Smooth muscle cell (in vitro differentiated cells): ENCODE measurements at regions not wholly inside any gene's neighbourhood (a gene's known extent, or its start where the extent isn't known, plus 50 kb on each side); places are given as distances from the start of the nearest gene placed in this dataset.
A peak's percentile ranks its signal among the peaks of the same experiment; 100 is the strongest.

ENCODE experiments used
- DNase-seq: peaks from one replicate; lab custom pipeline; 2025; ENCODE audit not compliant: unreplicated experiment; lab: John Stamatoyannopoulos, UW
- H2AFZ ChIP-seq: fragments of 200-600 bp; sonication (generic); 2 replicates; pipeline ENCODE4 v1.6.0; 2016; ENCODE audit warnings: antibody characterized with exemption, low read depth, mild to moderate bottlenecking
- H3F3A ChIP-seq: fragments of 200-600 bp; sonication (generic); 2 replicates; pipeline ENCODE4 v1.6.0; 2017; ENCODE audit warnings: antibody characterized with exemption, low read depth
- H3K27ac ChIP-seq: fragments of 200-600 bp; sonication (generic); 2 replicates; pipeline ENCODE4 v1.5.1; 2016; ENCODE audit warnings: low read depth, mild to moderate bottlenecking
- H3K27me3 ChIP-seq: fragments of 200-600 bp; sonication (generic); 2 replicates; pipeline ENCODE4 v1.6.1; 2016; ENCODE audit warnings: low read depth, mild to moderate bottlenecking
- H3K36me3 ChIP-seq: fragments of 200-600 bp; sonication (generic); 2 replicates; pipeline ENCODE4 v1.5.1; 2016; ENCODE audit warnings: low read depth
- H3K4me1 ChIP-seq: fragments of 200-600 bp; sonication (generic); 2 replicates; pipeline ENCODE4 v1.5.1; 2016; ENCODE audit warnings: low read depth
- H3K4me2 ChIP-seq: fragments of 200-600 bp; sonication (generic); 2 replicates; pipeline ENCODE4 v1.6.0; 2016; ENCODE audit warnings: mild to moderate bottlenecking
- H3K4me3 ChIP-seq: fragments of 200-600 bp; sonication (generic); 2 replicates; pipeline ENCODE4 v1.5.1; 2016; ENCODE audit warnings: mild to moderate bottlenecking
- H3K79me2 ChIP-seq: fragments of 200-600 bp; sonication (generic); 2 replicates; pipeline ENCODE4 v1.6.0; 2016; ENCODE audit warnings: low read depth, mild to moderate bottlenecking
- H3K9ac ChIP-seq: fragments of 200-600 bp; sonication (generic); 2 replicates; pipeline ENCODE4 v1.6.0; 2016; ENCODE audit warnings: low read depth
- H3K9me3 ChIP-seq: fragments of 200-600 bp; sonication (generic); replicated peaks from 2 replicates; pipeline ENCODE4 v1.5.1; 2016; ENCODE audit warnings: low read depth
- H4K20me1 ChIP-seq: fragments of 200-600 bp; sonication (generic); 2 replicates; pipeline ENCODE4 v1.6.0; 2016; ENCODE audit warnings: low read depth
- WGBS: methylation state at CpG from one replicate; pipeline ENCODE4 v1.1.7; 2016; ENCODE audit warnings: low lambda C conversion rate; 5-methylcytosine and 5-hydroxymethylcytosine counted together
- TF ChIP-seq, protein P1 (sequence below): fragments of 200-600 bp; sonication (generic); IDR thresholded peaks from 2 replicates; pipeline ENCODE4 v1.5.1; 2017; ENCODE audit warnings: borderline replicate concordance, mild to moderate bottlenecking, antibody characterized with exemption; ENCODE audit not compliant: insufficient read depth, poor library complexity, severe bottlenecking

DNA sequence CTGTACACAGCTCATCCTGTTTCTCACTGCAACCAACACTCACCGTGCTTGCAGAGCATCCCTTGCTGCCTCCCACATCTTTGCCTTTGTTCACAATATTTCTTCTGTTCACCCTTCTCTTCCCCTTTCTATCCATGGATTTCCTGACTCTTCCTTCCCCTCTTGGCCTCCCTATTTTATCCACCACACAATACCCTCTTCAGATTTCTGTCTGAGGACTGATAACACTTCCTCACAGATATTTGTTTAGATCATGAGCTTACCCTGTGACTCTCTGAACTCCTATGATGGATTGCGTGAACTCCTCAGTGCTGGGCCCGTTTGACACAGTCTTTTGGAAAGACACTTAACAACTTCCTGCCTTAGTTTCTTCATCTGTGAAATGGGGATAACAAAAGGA lies 62.8 kb upstream of the GPR158 start:
- DNase-seq = no peak
- Histone ChIP-seq H3K79me2 (no peaks in the 10 kb centered on the region), H3K4me2 (no peak overlapping the region), H4K20me1 (no peaks in the 10 kb centered on the region), H3K27me3 (no peaks in the 10 kb centered on the region), H3K9ac (no peak overlapping the region), H3K27ac (no peak overlapping the region), H3K4me3 (no peak overlapping the region), H3K4me1 (no peaks in the 10 kb centered on the region), H3K36me3 (no peaks in the 10 kb centered on the region), H3K9me3 (no peaks in the 10 kb centered on the region), H3F3A (no peaks in the 10 kb centered on the region), H2AFZ (no peak overlapping the region)
- 83% methylated on average over 3 of the region's 3 CpGs for WGBS
- TF ChIP-seq, protein P1, sequence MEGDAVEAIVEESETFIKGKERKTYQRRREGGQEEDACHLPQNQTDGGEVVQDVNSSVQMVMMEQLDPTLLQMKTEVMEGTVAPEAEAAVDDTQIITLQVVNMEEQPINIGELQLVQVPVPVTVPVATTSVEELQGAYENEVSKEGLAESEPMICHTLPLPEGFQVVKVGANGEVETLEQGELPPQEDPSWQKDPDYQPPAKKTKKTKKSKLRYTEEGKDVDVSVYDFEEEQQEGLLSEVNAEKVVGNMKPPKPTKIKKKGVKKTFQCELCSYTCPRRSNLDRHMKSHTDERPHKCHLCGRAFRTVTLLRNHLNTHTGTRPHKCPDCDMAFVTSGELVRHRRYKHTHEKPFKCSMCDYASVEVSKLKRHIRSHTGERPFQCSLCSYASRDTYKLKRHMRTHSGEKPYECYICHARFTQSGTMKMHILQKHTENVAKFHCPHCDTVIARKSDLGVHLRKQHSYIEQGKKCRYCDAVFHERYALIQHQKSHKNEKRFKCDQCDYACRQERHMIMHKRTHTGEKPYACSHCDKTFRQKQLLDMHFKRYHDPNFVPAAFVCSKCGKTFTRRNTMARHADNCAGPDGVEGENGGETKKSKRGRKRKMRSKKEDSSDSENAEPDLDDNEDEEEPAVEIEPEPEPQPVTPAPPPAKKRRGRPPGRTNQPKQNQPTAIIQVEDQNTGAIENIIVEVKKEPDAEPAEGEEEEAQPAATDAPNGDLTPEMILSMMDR = no peak

DNA sequence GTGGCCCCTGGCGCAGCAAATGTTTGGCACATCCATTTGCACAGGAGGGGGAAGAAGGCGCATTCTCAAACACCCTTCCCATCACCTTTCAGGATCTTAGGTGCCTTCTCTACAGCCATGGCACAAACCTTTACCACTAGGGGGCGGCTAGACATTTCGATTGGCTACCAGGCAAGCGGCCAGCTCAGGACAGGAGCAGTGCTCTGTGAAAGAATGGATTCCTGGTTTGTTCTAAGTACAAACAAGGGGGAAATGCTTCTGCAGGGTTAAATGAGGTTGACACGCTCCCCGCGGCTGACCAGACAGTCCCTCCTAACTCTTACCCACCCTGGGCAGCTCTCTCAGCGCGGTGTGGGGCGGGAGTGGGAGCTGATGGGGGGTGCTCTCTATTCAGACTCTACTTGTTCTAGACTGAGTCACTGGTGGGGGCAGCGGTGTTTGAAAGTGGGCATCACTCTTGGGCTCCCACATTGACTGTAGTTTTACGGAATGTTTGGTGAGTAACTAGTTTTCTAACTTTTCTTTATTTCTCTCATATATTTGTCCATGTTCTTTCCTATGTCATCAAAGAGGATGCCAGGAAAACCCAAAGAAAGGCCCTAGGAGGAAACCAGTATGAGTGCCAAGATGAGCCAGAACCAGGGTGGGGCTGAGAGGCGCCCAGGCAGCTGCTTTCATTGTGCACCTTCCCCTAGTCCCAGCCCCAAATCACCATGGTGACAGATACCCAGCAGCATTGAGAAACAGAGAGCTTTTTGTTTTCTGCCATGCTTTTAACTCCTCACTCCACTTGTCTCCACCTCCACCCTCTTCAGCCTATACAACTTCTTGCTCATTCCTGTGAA lies 61.4 kb upstream of the GPR158 start:
- WGBS = 24% methylated on average over 14 of the region's 14 CpGs
- H2AFZ ChIP-seq = peak overlapping the region; percentile 56
- peak; percentile 27 for DNase-seq

DNA sequence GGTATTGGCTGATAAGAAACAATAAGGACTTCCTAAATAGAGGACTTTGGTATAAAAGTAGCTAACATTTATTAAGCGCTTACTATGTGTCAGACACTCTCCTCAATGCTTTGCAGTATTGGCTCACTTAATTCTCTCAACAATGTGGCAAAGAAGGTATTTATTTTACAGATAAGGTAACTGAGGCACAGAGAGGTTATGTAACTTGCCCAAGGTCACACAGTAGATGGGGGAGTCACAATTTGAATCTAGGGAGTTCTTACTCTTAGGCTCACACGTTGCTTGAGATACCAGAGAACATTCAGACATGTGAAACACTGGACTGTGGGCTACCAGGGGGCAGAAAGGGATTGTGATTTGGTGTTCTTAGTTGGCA lies 60.8 kb upstream of the GPR158 start:
- Histone ChIP-seq H3K27me3 (no peaks in the 10 kb centered on the region), H3K9me3 (no peaks in the 10 kb centered on the region), H3K4me1 (no peaks in the 10 kb centered on the region), H3K27ac (no peak overlapping the region), H3K4me3 (no peak overlapping the region), H3K9ac (no peak overlapping the region), H2AFZ (no peak overlapping the region), H3K36me3 (no peaks in the 10 kb centered on the region), H3K4me2 (no peak overlapping the region), H3F3A (no peaks in the 10 kb centered on the region), H3K79me2 (no peaks in the 10 kb centered on the region), H4K20me1 (no peaks in the 10 kb centered on the region)
- 93% methylated on average over 2 of the region's 2 CpGs for WGBS
- TF ChIP-seq, protein P1 = no peak
- DNase-seq = no peak

More for the DNA sequence above, 61.4 kb upstream of the GPR158 start:
- H3K36me3 ChIP-seq = no peaks in the 10 kb centered on the region
- H3K9me3 ChIP-seq = no peaks in the 10 kb centered on the region
- H3K4me3 ChIP-seq = no peak overlapping the region
- no peak overlapping the region for H3K27ac ChIP-seq
- H3K79me2 ChIP-seq = no peaks in the 10 kb centered on the region
- no peaks in the 10 kb centered on the region for H3K4me1 ChIP-seq
- no peaks in the 10 kb centered on the region for H3F3A ChIP-seq
- H3K4me2 ChIP-seq = peak overlapping the region; percentile 37
- H3K9ac ChIP-seq = no peak overlapping the region
- H4K20me1 ChIP-seq = no peaks in the 10 kb centered on the region
- H3K27me3 ChIP-seq = no peaks in the 10 kb centered on the region
- TF ChIP-seq, protein P1 = peak; percentile 81

DNA sequence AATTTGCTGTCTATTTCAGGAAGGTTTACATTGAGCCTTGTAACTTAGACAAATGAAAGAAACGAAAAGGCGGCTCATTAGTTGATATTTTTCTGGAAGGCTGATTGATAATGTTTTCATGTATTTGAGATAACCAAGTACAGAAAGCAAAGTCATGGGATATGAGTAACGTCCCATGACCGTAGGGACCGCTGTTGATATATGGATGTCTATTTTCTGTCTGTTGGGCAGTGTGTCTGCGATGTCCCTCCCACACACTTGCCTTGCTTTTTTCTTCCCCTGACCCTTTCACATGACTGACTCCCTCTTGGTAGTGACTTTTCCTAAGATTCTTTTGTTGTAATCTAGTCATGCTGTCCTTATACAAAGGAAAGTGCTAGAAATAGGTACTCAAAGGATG lies 57.0 kb upstream of the GPR158 start:
- 60% methylated on average over 6 of the region's 6 CpGs for WGBS
- H3K4me1 ChIP-seq = no peaks in the 10 kb centered on the region
- H3K36me3 ChIP-seq = no peaks in the 10 kb centered on the region
- DNase-seq = no peak
- no peak overlapping the region for H2AFZ ChIP-seq
- H4K20me1 ChIP-seq = no peaks in the 10 kb centered on the region
- H3F3A ChIP-seq = no peaks in the 10 kb centered on the region
- H3K4me3 ChIP-seq = no peak overlapping the region
- no peak overlapping the region for H3K9ac ChIP-seq
- TF ChIP-seq, protein P1 = no peak
- no peak overlapping the region for H3K27ac ChIP-seq
- no peaks in the 10 kb centered on the region for H3K79me2 ChIP-seq
- no peak overlapping the region for H3K4me2 ChIP-seq
- no peaks in the 10 kb centered on the region for H3K9me3 ChIP-seq
- no peaks in the 10 kb centered on the region for H3K27me3 ChIP-seq
